ENCODE measurements at regions not wholly inside any gene's neighbourhood (a gene's known extent, or its start where the extent isn't known, plus 50 kb on each side); places are given as distances from the start of the nearest gene placed in this dataset.

- whole genome bisulfite sequencing (ENCODE audit: extremely low coverage, insufficient read length, low lambda C conversion rate) = no CpG with 5 or more reads among the region's 3 CpGs
- Histone ChIP-seq H2AFZ (ENCODE audit: low read length) (no peak overlapping the region), H3K9ac (ENCODE audit: extremely low read depth, insufficient read length, low read length) (no peak overlapping the region), H3K27ac (ENCODE audit: insufficient read length, low read depth, low read length) (no peak overlapping the region), H3K56ac (ENCODE audit: insufficient read length, low read depth, low read length) (no peak overlapping the region), H3K79me2 (ENCODE audit: insufficient read depth, low read length) (no peaks in the 10 kb centered on the region), H3K4me2 (ENCODE audit: insufficient read depth, insufficient read length, low read length) (no peak overlapping the region), H3K79me1 (ENCODE audit: insufficient read depth, low read depth, low read length, poor library complexity, severe bottlenecking) (no peaks in the 10 kb centered on the region), H3K18ac (ENCODE audit: insufficient read length, low read depth, low read length) (no peak overlapping the region), H4K20me1 (ENCODE audit: control insufficient read depth, insufficient read depth, insufficient read length) (no peaks in the 10 kb centered on the region), H2BK20ac (ENCODE audit: low read depth, low read length, poor library complexity, severe bottlenecking) (no peak overlapping the region), H2AK5ac (ENCODE audit: insufficient read length, low read length) (no peak overlapping the region), H3K4me1 (ENCODE audit: insufficient read depth, low read length) (peaks cover 7% of the 10 kb centered on the region; the same call in 1 of the 2 replicates), H2BK120ac (ENCODE audit: low read depth, low read length, poor library complexity, severe bottlenecking) (no peak overlapping the region), H3K9me3 (ENCODE audit: control insufficient read depth, low read depth, low read length) (no peaks in the 10 kb centered on the region), H2BK5ac (ENCODE audit: insufficient read length, low read length) (no peak overlapping the region), H2BK15ac (ENCODE audit: low read depth, low read length) (no peak overlapping the region), H4K91ac (ENCODE audit: insufficient read length, low read depth, low read length) (no peak overlapping the region), H3K27me3 (ENCODE audit: insufficient read depth, low read length) (no peaks in the 10 kb centered on the region), H4K5ac (ENCODE audit: insufficient read length, low read depth, low read length) (no peak overlapping the region), H2BK12ac (ENCODE audit: insufficient read length, low read depth, low read length) (no peak overlapping the region), H3K14ac (ENCODE audit: insufficient read depth, low read length) (no peak overlapping the region), H3T11ph (ENCODE audit: low read length) (no peak overlapping the region), H3K23me2 (ENCODE audit: insufficient read length, low read depth, low read length, poor library complexity, severe bottlenecking) (no peaks in the 10 kb centered on the region), H3K4ac (ENCODE audit: low read depth, low read length) (no peak overlapping the region), H4K8ac (replicated peaks; ENCODE audit: insufficient read length, low read depth, low read length) (no peak overlapping the region), H3K23ac (ENCODE audit: insufficient read length, low read depth, low read length) (no peak overlapping the region)
- no peak for TF ChIP-seq CTCF (conservative IDR thresholded peaks at IDR 0.05)
- no peak for DNase-seq
- peaks cover 16 to 24% of the 10 kb centered on the region in 2 experiments; a peak in 4 of 5 replicates for H3K9me3 Mint-ChIP-seq
- no peaks in the 10 kb centered on the region for H3K27me3 Mint-ChIP-seq (ENCODE audit: low read depth)
- peaks cover 7 to 9% of the 10 kb centered on the region in 2 experiments for H3K4me1 Mint-ChIP-seq
- H3K36me3 Mint-ChIP-seq (ENCODE audit: insufficient read depth in 1 of 3, low read depth in 3 of 3) = peaks cover 0 to 2% (median under 1%) of the 10 kb centered on the region in 3 experiments; a peak in 2 of 7 replicates
- peak overlapping the region in 1 of 3 experiments; percentile 62; a peak in 1 of 7 replicates for H3K27ac Mint-ChIP-seq
- H3K4me3 Mint-ChIP-seq = no peak overlapping the region
Observed at GRCh38 chr12:33795536-33795935, 226.8 kb upstream of the ALG10 start.

Data from H9 (cell line).